CD1c-positive myeloid dendritic cell (primary cell): ENCODE measurements at regions not wholly inside any gene's neighbourhood (a gene's known extent, or its start where the extent isn't known, plus 50 kb on each side); places are given as distances from the start of the nearest gene placed in this dataset.
"Not testable (repeated sequence)": the region's sequence is repeated elsewhere in the genome, so short reads cannot be mapped to it uniquely, and the experiment has no call there.

Experiments used
- DNase-seq: peaks from one replicate; pipeline ENCODE4 v3.0.0-alpha.2; 2016; ENCODE audit errors: extremely low spot score

- DNase-seq: not testable (repeated sequence)
Observed at GRCh38 chr3:152151877-152152765, 116.6 kb upstream of the MBNL1 start.

- not testable (repeated sequence) for DNase-seq
Observed at GRCh38 chr3:152153115-152153514, 115.6 kb upstream of the MBNL1 start.

GRCh38 chr3:152155246-152156020 is 113.3 kb upstream of the MBNL1 start:
- no peak for DNase-seq

- DNase-seq: no peak
Observed at GRCh38 chr3:152156880-152157279, 111.8 kb upstream of the MBNL1 start.

- DNase-seq: no peak
Observed at GRCh38 chr3:152157337-152157736, 111.4 kb upstream of the MBNL1 start.

- DNase-seq: peak; percentile 12
Observed at GRCh38 chr3:152159328-152159727, 109.4 kb upstream of the MBNL1 start.

GRCh38 chr3:152160350-152161011 is 108.2 kb upstream of the MBNL1 start:
- no peak for DNase-seq

- DNase-seq: no peak
Observed at GRCh38 chr3:152172460-152172859, 96.3 kb upstream of the MBNL1 start.

- DNase-seq: no peak
Observed at GRCh38 chr3:152173627-152174026, 95.1 kb upstream of the MBNL1 start.

GRCh38 chr3:152174876-152175527 is 93.7 kb upstream of the MBNL1 start:
- no peak for DNase-seq

GRCh38 chr3:152175528-152175889 is 93.2 kb upstream of the MBNL1 start:
- no peak for DNase-seq

- DNase-seq: no peak
Observed at GRCh38 chr3:152176241-152176640, 92.5 kb upstream of the MBNL1 start.

GRCh38 chr3:152176998-152177397 is 91.7 kb upstream of the MBNL1 start:
- no peak for DNase-seq

GRCh38 chr3:152177757-152178156 is 91.0 kb upstream of the MBNL1 start:
- DNase-seq: no peak

GRCh38 chr3:152183473-152183872 is 85.3 kb upstream of the MBNL1 start:
- DNase-seq: peak; percentile 49

GRCh38 chr3:152184971-152185686 is 83.6 kb upstream of the MBNL1 start:
- DNase-seq: peak; percentile 20

GRCh38 chr3:152185891-152186630 is 82.7 kb upstream of the MBNL1 start:
- no peak for DNase-seq

- no peak for DNase-seq
Observed at GRCh38 chr3:152190636-152191183, 78.0 kb upstream of the MBNL1 start.

GRCh38 chr3:152192050-152192449 is 76.7 kb upstream of the MBNL1 start:
- DNase-seq: no peak
